NB4 (cell line): ENCODE measurements at regions not wholly inside any gene's neighbourhood (a gene's known extent, or its start where the extent isn't known, plus 50 kb on each side); places are given as distances from the start of the nearest gene placed in this dataset.

ENCODE experiments used
- CTCF ChIP-seq: IDR thresholded peaks from one replicate; pipeline ENCODE4 v1.5.1; 2012; ENCODE audit warnings: low read depth, low read length
- POLR2A ChIP-seq: IDR thresholded peaks from 2 replicates; pipeline ENCODE4 v1.6.1; 2011; ENCODE audit warnings: mild to moderate bottlenecking; ENCODE audit not compliant: insufficient read length; ENCODE audit errors: extremely low read depth

GRCh38 chr1:61604261-61604660, 120.7 kb downstream of the TM2D1 start:
- TF ChIP-seq POLR2A: no peak
- TF ChIP-seq CTCF: no peak
